Activated B cell treated with CpG ODN at 0.5 μM for 24 hours (primary cell): ENCODE measurements at regions not wholly inside any gene's neighbourhood (a gene's known extent, or its start where the extent isn't known, plus 50 kb on each side); places are given as distances from the start of the nearest gene placed in this dataset.

Experiments used
- ATAC-seq: fragments of 200-7000 bp; cut with Tn5 transposase; one replicate; pipeline ENCODE4 v1.10.0; 2021; ENCODE audit warnings: low read depth, mild to moderate bottlenecking, moderate library complexity
- CTCF ChIA-PET: fragments of 350-600 bp; sonication (Branson Sonifier 250); formaldehyde crosslinking; loops from one replicate; lab custom pipeline; 2021; ENCODE audit warnings: antibody characterized with exemption; lab: Charles Lee
- POLR2A ChIA-PET: fragments of 350-600 bp; sonication (Branson Sonifier 250); formaldehyde crosslinking; loops from one replicate; lab custom pipeline; 2021; ENCODE audit warnings: antibody characterized with exemption; lab: Charles Lee
- DNase-seq: peaks from one replicate; pipeline ENCODE4 v3.0.0; 2022
- H3K27ac Mint-ChIP-seq: one replicate; pipeline ENCODE4 v1.8.0; 2020; ENCODE audit warnings: mixed read lengths
- H3K27me3 Mint-ChIP-seq: one replicate; pipeline ENCODE4 v1.8.0; 2021; ENCODE audit warnings: mixed read lengths
- H3K36me3 Mint-ChIP-seq: one replicate; pipeline ENCODE4 v1.8.0; 2021; ENCODE audit warnings: low read depth, mixed read lengths
- H3K4me1 Mint-ChIP-seq: one replicate; pipeline ENCODE4 v1.8.0; 2021; ENCODE audit warnings: mixed read lengths
- H3K4me3 Mint-ChIP-seq: one replicate; pipeline ENCODE4 v1.8.0; 2020; ENCODE audit warnings: mild to moderate bottlenecking, mixed read lengths
- H3K9me3 Mint-ChIP-seq: one replicate; pipeline ENCODE4 v1.8.0; 2020; ENCODE audit warnings: mixed read lengths
- intact Hi-C: fragments of 100-400 bp; cut with micrococcal nuclease; formaldehyde crosslinking; loops from one replicate; pipeline ENCODE4 v1.15.1; 2024
- TF ChIP-seq, protein P1 (sequence below): fragments of 200-600 bp; IDR thresholded peaks from one replicate; pipeline ENCODE4 v1.8.0; 2022; ENCODE audit warnings: antibody characterized with exemption, mild to moderate bottlenecking

DNA sequence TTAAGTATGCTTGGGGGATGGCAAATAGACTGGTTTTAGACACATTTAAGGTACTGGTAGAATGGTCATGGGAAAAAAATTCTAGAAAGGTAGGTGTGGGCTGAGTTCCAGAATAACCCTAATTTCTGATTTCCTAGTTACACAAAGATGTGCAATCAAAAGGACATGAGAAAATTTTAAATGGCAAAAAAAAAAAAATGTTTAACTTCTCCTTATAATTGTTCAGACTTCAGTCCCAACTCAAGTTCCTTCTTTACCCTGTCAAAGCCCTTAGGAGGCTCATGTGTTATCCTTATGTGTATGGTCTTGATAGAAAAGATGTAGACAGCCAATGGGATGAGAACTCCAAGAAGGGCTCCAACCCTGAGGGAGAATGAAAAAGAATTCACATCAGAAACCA lies 153.3 kb upstream of the PLEKHG7 start:
- H3K27ac Mint-ChIP-seq: no peak overlapping the region
- TF ChIP-seq, protein P1, sequence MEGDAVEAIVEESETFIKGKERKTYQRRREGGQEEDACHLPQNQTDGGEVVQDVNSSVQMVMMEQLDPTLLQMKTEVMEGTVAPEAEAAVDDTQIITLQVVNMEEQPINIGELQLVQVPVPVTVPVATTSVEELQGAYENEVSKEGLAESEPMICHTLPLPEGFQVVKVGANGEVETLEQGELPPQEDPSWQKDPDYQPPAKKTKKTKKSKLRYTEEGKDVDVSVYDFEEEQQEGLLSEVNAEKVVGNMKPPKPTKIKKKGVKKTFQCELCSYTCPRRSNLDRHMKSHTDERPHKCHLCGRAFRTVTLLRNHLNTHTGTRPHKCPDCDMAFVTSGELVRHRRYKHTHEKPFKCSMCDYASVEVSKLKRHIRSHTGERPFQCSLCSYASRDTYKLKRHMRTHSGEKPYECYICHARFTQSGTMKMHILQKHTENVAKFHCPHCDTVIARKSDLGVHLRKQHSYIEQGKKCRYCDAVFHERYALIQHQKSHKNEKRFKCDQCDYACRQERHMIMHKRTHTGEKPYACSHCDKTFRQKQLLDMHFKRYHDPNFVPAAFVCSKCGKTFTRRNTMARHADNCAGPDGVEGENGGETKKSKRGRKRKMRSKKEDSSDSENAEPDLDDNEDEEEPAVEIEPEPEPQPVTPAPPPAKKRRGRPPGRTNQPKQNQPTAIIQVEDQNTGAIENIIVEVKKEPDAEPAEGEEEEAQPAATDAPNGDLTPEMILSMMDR: no peak
- intact Hi-C loops: no loop called here
- DNase-seq (no peak), ATAC-seq (no peak)
- H3K27me3 Mint-ChIP-seq: no peaks in the 10 kb centered on the region
- ChIA-PET CTCF (no interaction called here), POLR2A (interaction anchor here (0.7 kb wide), 2 partner anchors 33 to 55 kb away, joined by 3 read pairs; no protein-coding TSS in a partner anchor)
- no peak overlapping the region for H3K4me3 Mint-ChIP-seq
- no peaks in the 10 kb centered on the region for H3K36me3 Mint-ChIP-seq
- no peaks in the 10 kb centered on the region for H3K9me3 Mint-ChIP-seq
- peaks cover 7% of the 10 kb centered on the region for H3K4me1 Mint-ChIP-seq

- ATAC-seq (no peak), DNase-seq (no peak)
- Mint-ChIP-seq H3K4me3 (no peak overlapping the region), H3K27ac (no peak overlapping the region), H3K4me1 (peaks cover 17% of the 10 kb centered on the region), H3K27me3 (no peaks in the 10 kb centered on the region), H3K36me3 (no peaks in the 10 kb centered on the region), H3K9me3 (no peaks in the 10 kb centered on the region)
- CTCF ChIA-PET: interaction anchor here (1.0 kb wide), 1 partner anchor 37 kb away, joined by 3 read pairs; no protein-coding TSS in a partner anchor
- POLR2A ChIA-PET: interaction anchor here (0.6 to 1.1 kb wide), 3 partner anchors 21 to 44 kb away, joined by 3 to 4 read pairs (median 3); no protein-coding TSS in a partner anchor
- intact Hi-C loops: no loop called here
- TF ChIP-seq, protein P1: no peak
Measured at GRCh38 chr12:92547906-92548305, 154.9 kb upstream of the PLEKHG7 start.

GRCh38 chr12:92547420-92547819 lies 155.4 kb upstream of the PLEKHG7 start:
- H3K27ac Mint-ChIP-seq: no peak overlapping the region
- no peak overlapping the region for H3K4me3 Mint-ChIP-seq
- intact Hi-C loops: no loop called here
- ATAC-seq (no peak), DNase-seq (no peak)
- peaks cover 18% of the 10 kb centered on the region for H3K4me1 Mint-ChIP-seq
- H3K27me3 Mint-ChIP-seq: no peaks in the 10 kb centered on the region
- TF ChIP-seq, protein P1: no peak
- H3K36me3 Mint-ChIP-seq: no peaks in the 10 kb centered on the region
- H3K9me3 Mint-ChIP-seq: no peaks in the 10 kb centered on the region
- ChIA-PET CTCF (interaction anchor here (1.0 kb wide), 1 partner anchor 37 kb away, joined by 3 read pairs; no protein-coding TSS in a partner anchor), POLR2A (interaction anchor here (0.6 to 1.1 kb wide), 3 partner anchors 22 to 43 kb away, joined by 3 to 4 read pairs (median 3); no protein-coding TSS in a partner anchor)

- ChIA-PET POLR2A (interaction anchor here (0.6 to 1.1 kb wide), 2 partner anchors 43 to 59 kb away, joined by 3 read pairs; no protein-coding TSS in a partner anchor), CTCF (no interaction called here)
- H3K4me1 Mint-ChIP-seq: peaks cover 23% of the 10 kb centered on the region
- intact Hi-C loops: no loop called here
- no peaks in the 10 kb centered on the region for H3K27me3 Mint-ChIP-seq
- H3K4me3 Mint-ChIP-seq: no peak overlapping the region
- no peak for ATAC-seq
- no peaks in the 10 kb centered on the region for H3K9me3 Mint-ChIP-seq
- no peaks in the 10 kb centered on the region for H3K36me3 Mint-ChIP-seq
- TF ChIP-seq, protein P1: no peak
- no peak overlapping the region for H3K27ac Mint-ChIP-seq
- no peak for DNase-seq
Measured at GRCh38 chr12:92546635-92547348, 156.0 kb upstream of the PLEKHG7 start.

DNA sequence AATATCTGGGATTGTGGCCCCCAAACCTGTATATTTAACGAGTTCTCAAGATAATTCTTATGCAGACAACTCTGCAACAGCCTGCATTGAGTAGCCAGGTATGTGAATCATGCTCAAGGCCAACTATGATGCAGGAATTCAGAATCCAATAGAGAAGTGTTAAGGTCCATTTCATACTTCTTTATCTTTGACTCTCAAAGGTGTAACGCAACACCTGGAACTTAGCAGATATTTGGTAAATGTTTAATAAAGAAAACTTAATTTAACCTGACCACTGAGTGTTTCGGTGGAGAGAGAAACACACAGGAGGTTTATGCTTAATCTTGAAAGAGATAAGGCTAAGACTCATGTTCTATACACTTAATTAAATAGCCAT lies 156.5 kb upstream of the PLEKHG7 start:
- Mint-ChIP-seq H3K27me3 (no peaks in the 10 kb centered on the region), H3K36me3 (no peaks in the 10 kb centered on the region), H3K4me1 (peaks cover 29% of the 10 kb centered on the region), H3K4me3 (no peak overlapping the region), H3K27ac (no peak overlapping the region), H3K9me3 (no peaks in the 10 kb centered on the region)
- CTCF ChIA-PET: no interaction called here
- POLR2A ChIA-PET: interaction anchor here (0.7 kb wide), 1 partner anchor 40 kb away, joined by 3 read pairs; no protein-coding TSS in a partner anchor
- no peak for DNase-seq
- intact Hi-C loops: no loop called here
- ATAC-seq: no peak
- TF ChIP-seq, protein P1: no peak
